NCI-H748 treated with DMSO at 0.1 percent for 48 hours (cell line): ENCODE measurements at regions not wholly inside any gene's neighbourhood (a gene's known extent, or its start where the extent isn't known, plus 50 kb on each side); places are given as distances from the start of the nearest gene placed in this dataset.
"Not testable (repeated sequence)": the region's sequence is repeated elsewhere in the genome, so short reads cannot be mapped to it uniquely, and the experiment has no call there.

Source experiments
- DNase-seq: peaks from one replicate; lab custom pipeline; 2025; lab: John Stamatoyannopoulos, UW

GRCh38 chr6:86070151-86070550, 427.5 kb upstream of the SYNCRIP start:
- no peak for DNase-seq

DNA sequence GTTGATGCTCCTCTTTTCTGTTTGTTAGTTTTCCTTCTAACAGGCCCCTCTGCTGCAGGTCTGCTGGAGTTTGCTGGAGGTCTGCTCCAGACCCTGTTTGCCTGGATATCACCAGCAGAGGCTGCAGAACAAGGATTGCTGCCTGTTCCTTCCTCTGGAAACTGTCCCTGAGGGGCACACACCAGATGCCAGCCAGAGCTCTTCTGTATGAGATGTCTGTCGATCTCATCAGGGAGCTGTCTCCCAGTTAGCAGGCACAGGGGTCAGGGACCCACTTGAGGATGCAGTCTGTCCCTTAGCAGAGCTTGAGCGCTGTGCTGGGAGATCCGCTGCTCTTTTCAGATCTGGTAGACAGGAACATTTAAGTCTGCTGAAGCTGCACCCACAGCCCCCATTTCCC, 422.3 kb upstream of the SYNCRIP start:
- not testable (repeated sequence) for DNase-seq

DNA sequence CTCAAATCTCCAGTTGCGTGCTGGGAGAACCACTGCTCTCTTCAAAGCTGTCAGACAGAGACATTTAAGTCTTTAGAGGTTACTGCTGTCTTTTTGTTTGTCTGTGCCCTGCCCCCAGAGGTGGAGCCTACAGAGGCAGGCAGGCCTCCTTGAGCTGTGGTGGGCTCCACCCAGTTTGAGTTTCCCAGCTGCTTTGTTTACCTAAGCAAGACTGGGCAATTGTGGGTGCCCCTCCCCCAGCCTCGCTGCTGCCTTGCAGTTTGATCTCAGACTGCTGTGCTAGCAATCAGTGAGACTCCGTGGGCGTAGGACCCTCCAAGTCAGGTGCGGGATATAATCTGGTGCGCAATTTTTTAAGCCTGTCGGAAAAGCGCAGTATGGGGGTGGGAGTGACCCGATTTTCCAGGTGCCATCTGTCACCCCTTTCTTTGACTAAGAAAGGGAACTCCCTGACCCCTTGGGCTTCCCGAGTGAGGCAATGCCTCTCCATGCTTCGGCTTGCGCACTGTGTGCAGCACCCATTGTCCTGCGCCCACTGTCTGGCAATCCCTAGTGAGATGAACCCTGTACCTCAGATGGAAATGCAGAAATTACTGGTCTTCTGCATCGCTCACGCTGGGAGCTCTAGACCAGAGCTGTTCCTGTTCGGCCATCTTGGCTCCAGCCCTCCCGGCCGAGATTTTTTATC, 414.8 kb upstream of the SYNCRIP start:
- DNase-seq = peak; percentile 34

DNA sequence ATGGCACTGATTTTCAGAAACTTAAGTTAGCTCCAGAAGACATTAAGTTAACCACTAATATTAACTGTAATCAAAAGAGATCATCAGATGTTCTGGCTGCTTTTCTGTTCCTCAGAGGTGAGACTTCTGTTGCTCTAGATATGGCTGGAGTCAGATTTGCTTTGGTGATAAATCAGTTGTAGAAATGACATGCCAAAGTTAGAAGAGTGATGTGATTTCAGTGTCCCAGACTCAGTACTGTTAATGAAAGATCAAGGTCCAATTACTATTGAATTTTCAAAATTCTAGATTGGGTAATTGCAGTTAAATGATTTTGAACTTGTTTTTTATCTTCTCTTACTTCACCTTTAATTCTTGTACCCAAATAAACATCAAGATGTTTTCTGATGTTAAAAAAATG, 402.4 kb upstream of the SYNCRIP start:
- DNase-seq = no peak

DNA sequence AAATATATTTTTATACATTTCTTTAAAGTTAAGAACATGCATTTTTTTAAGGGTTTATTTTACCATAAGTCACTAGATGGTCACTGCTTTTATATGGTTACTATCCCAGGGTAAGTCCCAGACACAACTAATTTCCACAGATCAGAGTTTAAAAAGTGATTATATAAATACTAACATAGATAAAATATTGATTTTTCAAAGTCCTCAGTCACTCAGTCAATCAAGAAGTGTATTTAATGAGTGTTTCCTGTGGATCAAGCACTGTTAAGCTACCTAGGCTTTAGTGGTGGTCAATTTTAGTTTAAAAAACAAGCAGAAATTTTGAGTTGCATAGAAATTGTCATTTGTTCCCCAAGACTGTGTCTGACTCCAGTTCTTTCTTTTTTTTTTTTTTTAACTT, 399.5 kb upstream of the SYNCRIP start:
- DNase-seq = no peak

DNA sequence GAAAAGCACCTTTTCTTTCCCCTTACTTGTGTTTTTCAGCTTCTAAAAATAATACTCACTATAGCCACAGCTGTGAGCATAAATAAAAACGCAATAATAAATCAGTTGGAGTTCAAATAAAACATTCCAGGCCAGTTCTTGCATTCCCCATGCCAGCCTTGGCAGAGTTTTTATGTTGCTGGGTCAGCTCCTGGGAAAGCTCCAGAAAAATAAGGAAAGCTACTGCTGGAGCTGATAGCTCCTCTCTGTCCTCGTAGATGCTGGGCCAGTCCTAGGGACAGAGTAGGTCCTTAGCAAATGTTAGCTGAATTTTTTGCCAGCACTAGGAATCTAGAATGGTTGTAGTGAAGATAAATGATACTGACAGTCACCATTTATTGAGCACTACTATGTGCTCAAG, 389.0 kb upstream of the SYNCRIP start:
- no peak for DNase-seq

- no peak for DNase-seq
These were observed 388.2 kb upstream of the SYNCRIP start for GRCh38 chr6:86030875-86031274.

GRCh38 chr6:86028776-86029175, 386.1 kb upstream of the SYNCRIP start:
- no peak for DNase-seq

GRCh38 chr6:86026890-86027289, 384.2 kb upstream of the SYNCRIP start:
- not testable (repeated sequence) for DNase-seq

- no peak for DNase-seq
These were observed 374.6 kb upstream of the SYNCRIP start for GRCh38 chr6:86017236-86017635.

- DNase-seq = no peak
These were observed 373.9 kb upstream of the SYNCRIP start for GRCh38 chr6:86016567-86016966.

- no peak for DNase-seq
These were observed 373.4 kb upstream of the SYNCRIP start for GRCh38 chr6:86016077-86016476.

DNA sequence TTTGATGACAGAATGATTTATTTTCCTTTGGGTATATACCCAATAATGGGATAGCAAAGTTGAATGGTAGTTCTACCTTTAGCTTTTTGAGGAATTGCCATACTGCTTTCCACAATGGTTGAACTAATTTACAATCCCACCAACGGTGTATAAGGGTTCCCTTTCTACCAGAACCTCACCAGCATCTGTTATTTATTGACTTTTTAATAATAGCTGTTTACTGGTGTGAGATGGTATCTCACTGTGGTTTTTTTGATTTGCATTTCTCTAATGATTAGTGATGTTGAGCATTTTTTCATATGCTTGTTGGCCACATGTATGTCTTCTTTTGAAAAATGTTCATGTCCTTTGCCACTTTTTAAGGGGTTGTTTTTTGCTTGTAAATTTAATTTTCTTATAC, 370.3 kb upstream of the SYNCRIP start:
- not testable (repeated sequence) for DNase-seq

GRCh38 chr6:86010915-86011786, 368.5 kb upstream of the SYNCRIP start:
- DNase-seq = no peak

DNA sequence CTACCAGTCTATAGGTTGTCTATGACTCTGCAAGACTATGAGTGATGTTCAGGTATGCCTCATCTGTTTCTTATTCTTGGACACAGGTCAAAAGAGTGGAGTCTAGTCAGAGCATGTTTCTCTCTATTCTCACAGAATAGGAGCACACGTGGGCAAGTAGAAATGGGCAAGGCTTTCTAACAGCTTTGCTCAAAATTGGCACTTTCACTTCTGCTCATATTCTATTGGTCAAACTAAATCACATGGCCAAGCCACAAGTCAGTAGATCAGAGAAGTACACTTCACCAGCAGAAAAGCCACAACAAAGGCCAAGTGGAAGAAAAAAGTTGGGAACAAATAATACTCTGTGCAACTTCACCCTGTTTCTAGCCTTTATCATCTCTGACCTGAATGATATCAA, 354.5 kb upstream of the SYNCRIP start:
- no peak for DNase-seq

DNA sequence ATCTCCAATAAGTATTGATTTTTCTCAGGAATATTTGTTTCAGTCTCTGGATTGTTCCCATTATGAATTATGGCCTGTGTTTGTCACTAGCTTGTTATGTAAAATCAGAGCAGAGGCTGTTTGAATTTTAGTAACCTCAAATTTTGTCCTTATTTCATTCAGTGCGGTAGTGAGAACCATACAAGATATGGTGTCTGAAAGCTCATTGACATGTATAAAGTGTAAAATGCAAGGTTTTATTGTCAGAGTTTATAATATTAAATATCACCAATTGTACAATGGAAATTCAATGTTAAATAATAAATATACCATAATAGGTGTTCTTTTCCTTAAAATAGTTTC, 353.3 kb upstream of the SYNCRIP start:
- no peak for DNase-seq

- DNase-seq = no peak
These were observed 352.8 kb upstream of the SYNCRIP start for GRCh38 chr6:85995339-85996033.

DNA sequence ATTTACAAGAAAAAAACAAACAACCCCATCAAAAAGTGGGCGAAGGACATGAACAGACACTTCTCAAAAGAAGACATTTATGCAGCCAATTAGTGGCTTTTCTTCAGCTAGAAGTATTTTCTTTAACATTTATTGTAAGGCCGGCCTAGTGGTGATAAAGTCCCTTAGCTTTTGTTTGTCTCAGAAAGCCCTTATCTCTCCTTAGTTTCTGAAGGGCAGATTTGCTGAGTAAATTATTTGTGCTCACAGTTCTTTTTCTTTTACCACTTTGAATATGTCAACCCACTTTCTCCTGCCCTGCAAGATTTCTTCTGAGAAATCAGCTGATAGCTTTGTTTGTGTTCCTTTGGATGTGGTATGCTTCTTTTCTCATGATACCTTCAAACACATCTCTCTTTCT, 344.0 kb upstream of the SYNCRIP start:
- DNase-seq = no peak

GRCh38 chr6:85983032-85983659, 340.5 kb upstream of the SYNCRIP start:
- no peak for DNase-seq

GRCh38 chr6:85977661-85978060, 335.0 kb upstream of the SYNCRIP start:
- DNase-seq = no peak

DNA sequence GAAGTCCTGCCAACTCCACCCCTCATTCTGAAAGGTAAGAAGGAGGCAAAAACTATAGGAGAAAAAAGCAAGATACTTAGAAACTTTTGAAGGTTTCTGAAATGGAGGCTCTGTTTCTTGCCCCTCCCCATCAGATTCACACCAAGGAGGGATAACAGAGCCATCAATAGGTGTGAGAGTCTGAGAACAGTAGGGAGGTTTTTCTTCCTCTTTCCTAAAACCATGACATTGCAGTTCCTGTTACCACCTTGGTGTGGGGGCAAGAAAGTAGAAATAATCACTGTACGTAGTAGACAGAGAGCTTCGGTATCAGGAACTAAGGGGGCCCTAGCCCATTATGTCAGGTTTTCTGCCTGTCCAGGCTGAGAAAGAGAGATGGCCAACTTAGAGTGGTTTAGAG, 333.3 kb upstream of the SYNCRIP start:
- no peak for DNase-seq

- no peak for DNase-seq
These were observed 328.6 kb upstream of the SYNCRIP start for GRCh38 chr6:85971238-85971637.

GRCh38 chr6:85966828-85967227, 324.1 kb upstream of the SYNCRIP start:
- DNase-seq = no peak
